Fibroblast of lung (primary cell): ENCODE measurements at regions not wholly inside any gene's neighbourhood (a gene's known extent, or its start where the extent isn't known, plus 50 kb on each side); places are given as distances from the start of the nearest gene placed in this dataset.

Experiments
- EZH2 ChIP-seq: IDR thresholded peaks from 2 replicates; pipeline ENCODE4 v1.5.1; 2012; ENCODE audit warnings: low read length, control low read depth, mild to moderate bottlenecking; ENCODE audit errors: missing control alignments
- TF ChIP-seq, protein P1 (sequence below), 2 donors: IDR thresholded peaks in 1 of 2; conservative IDR thresholded peaks in 1 of 2; 1 replicate in 1 of 2; 2 replicates in 1 of 2; pipeline ENCODE4 v1.5.1; 2011 to 2012; ENCODE audit warnings: low read length in 2 of 2, control low read depth in 1 of 2, inconsistent platforms in 1 of 2, low read depth in 1 of 2, mild to moderate bottlenecking in 1 of 2

GRCh38 chr15:39134282-39134681, 446.6 kb upstream of the THBS1 start:
- TF ChIP-seq, protein P1, sequence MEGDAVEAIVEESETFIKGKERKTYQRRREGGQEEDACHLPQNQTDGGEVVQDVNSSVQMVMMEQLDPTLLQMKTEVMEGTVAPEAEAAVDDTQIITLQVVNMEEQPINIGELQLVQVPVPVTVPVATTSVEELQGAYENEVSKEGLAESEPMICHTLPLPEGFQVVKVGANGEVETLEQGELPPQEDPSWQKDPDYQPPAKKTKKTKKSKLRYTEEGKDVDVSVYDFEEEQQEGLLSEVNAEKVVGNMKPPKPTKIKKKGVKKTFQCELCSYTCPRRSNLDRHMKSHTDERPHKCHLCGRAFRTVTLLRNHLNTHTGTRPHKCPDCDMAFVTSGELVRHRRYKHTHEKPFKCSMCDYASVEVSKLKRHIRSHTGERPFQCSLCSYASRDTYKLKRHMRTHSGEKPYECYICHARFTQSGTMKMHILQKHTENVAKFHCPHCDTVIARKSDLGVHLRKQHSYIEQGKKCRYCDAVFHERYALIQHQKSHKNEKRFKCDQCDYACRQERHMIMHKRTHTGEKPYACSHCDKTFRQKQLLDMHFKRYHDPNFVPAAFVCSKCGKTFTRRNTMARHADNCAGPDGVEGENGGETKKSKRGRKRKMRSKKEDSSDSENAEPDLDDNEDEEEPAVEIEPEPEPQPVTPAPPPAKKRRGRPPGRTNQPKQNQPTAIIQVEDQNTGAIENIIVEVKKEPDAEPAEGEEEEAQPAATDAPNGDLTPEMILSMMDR (conservative IDR thresholded peaks at IDR 0.05 in 1 of 2, IDR thresholded peaks at IDR 0.05 in 1 of 2; ENCODE audit: low read depth in 1 of 2, low read length in 2 of 2), result no peak
- no peak for TF ChIP-seq EZH2
